HCT116 (cell line): ENCODE measurements at regions not wholly inside any gene's neighbourhood (a gene's known extent, or its start where the extent isn't known, plus 50 kb on each side); places are given as distances from the start of the nearest gene placed in this dataset.

Source experiments
- ATAC-seq: fragments of 200-7000 bp; cut with Tn5 transposase; 2 replicates; pipeline ENCODE4 v1.9.1; 2020; ENCODE audit warnings: mild to moderate bottlenecking, moderate library complexity
- BruUV-seq: library from RNA; stranded (reverse); fragments of 400-500 nt; replicated peaks from 2 replicates; lab custom pipeline; 2021; lab: Mats Ljungman, UMichigan
- CTCF ChIA-PET: fragments of 300-600 bp; sonication (Branson Sonifier 250); formaldehyde crosslinking; loops from one replicate; lab custom pipeline; 2021; ENCODE audit warnings: antibody characterized with exemption; lab: Charles Lee
- POLR2A ChIA-PET: fragments of 300-600, 350-600 bp; sonication (Branson Sonifier 250); formaldehyde crosslinking; loops from one replicate; lab custom pipeline; 2021; ENCODE audit warnings: antibody characterized with exemption; lab: Charles Lee
- RAD21 ChIA-PET, 2 experiments: fragments of 300-600 bp; sonication (Branson Sonifier 250); formaldehyde crosslinking; loops; one replicate each; lab custom pipeline; 2023; ENCODE audit warnings: low total read pairs in 2 of 2; ENCODE audit not compliant: uncharacterized antibody in 2 of 2, unreplicated experiment in 2 of 2, low non-redundant PET in 1 of 2; lab: Charles Lee
- DNase-seq: peaks from one replicate; pipeline ENCODE4 v3.0.0-alpha.2; 2010; ENCODE audit warnings: low read depth, low spot score
- H2AFZ ChIP-seq: fragments of 200-600 bp; shearing (Covaris generic), sonication (generic); 2 replicates; pipeline ENCODE4 v1.6.1; 2017; ENCODE audit warnings: low read depth, mixed run types, mixed read lengths, antibody characterized with exemption, low read length; ENCODE audit not compliant: poor library complexity, severe bottlenecking
- H3K27ac ChIP-seq: 2 replicates; pipeline ENCODE4 v1.5.1; 2012; ENCODE audit warnings: low read depth, low read length
- H3K27me3 ChIP-seq: fragments of 200-600 bp; sonication (generic); 2 replicates; pipeline ENCODE4 v1.6.1; 2016; ENCODE audit warnings: mixed run types, low read length, mixed read lengths; ENCODE audit not compliant: insufficient read depth
- H3K36me3 ChIP-seq, 2 experiments: fragments of 200-500 bp in 1 of 2; fragments of 200-600 bp in 1 of 2; sonication (Bioruptor generic) in 1 of 2; sonication (generic) in 1 of 2; 2 replicates each; pipeline versions ENCODE4 v1.5.1 to v1.6.1; 2014 to 2016; ENCODE audit warnings: low read length in 2 of 2, inconsistent platforms in 1 of 2, mixed read lengths in 1 of 2, mixed run types in 1 of 2; ENCODE audit not compliant: insufficient read depth in 2 of 2, control insufficient read depth in 1 of 2
- H3K4me1 ChIP-seq, 2 experiments: fragments of 200-600 bp in 1 of 2; sonication (generic) in 1 of 2; 2 replicates each; pipeline versions ENCODE4 v1.5.1 to v1.6.1; 2012 to 2017; ENCODE audit warnings: low read length in 2 of 2, inconsistent platforms in 1 of 2, mild to moderate bottlenecking in 1 of 2, mixed read lengths in 1 of 2, mixed run types in 1 of 2, moderate library complexity in 1 of 2; ENCODE audit not compliant: insufficient read depth in 2 of 2, control insufficient read depth in 1 of 2
- H3K4me2 ChIP-seq: fragments of 200-600 bp; sonication (generic); 2 replicates; pipeline ENCODE4 v1.6.1; 2017; ENCODE audit warnings: mixed run types, low read length, mixed read lengths
- H3K4me3 ChIP-seq, 2 experiments: fragments of 200-600 bp in 1 of 2; sonication (generic) in 1 of 2; replicated peaks in 1 of 2; 2 replicates each; pipeline ENCODE4 v1.5.1; 2011 to 2016; ENCODE audit warnings: low read length in 2 of 2, control low read depth in 1 of 2, low read depth in 1 of 2, mild to moderate bottlenecking in 1 of 2, mixed read lengths in 1 of 2, mixed run types in 1 of 2
- H3K79me2 ChIP-seq: fragments of 200-600 bp; sonication (generic); 2 replicates; pipeline ENCODE4 v1.6.1; 2017; ENCODE audit warnings: mild to moderate bottlenecking, mixed run types, low read length, moderate library complexity, mixed read lengths; ENCODE audit not compliant: insufficient read depth
- H3K9ac ChIP-seq: fragments of 200-600 bp; sonication (generic); 2 replicates; pipeline ENCODE4 v1.6.1; 2016; ENCODE audit warnings: low read length, mixed read lengths
- H3K9me2 ChIP-seq: fragments of 200-600 bp; sonication (generic), shearing (Covaris generic); 2 replicates; pipeline ENCODE4 v1.6.1; 2017; ENCODE audit warnings: mixed run types, mild to moderate bottlenecking, moderate library complexity; ENCODE audit not compliant: insufficient read depth
- H3K9me3 ChIP-seq, 2 experiments: fragments of 200-500 bp in 1 of 2; fragments of 200-600 bp in 1 of 2; sonication (Bioruptor generic) in 1 of 2; sonication (generic) in 1 of 2; 2 replicates each; pipeline ENCODE4 v1.6.1; 2014 to 2017; ENCODE audit warnings: low read length in 2 of 2, mixed read lengths in 2 of 2, inconsistent platforms in 1 of 2, low read depth in 1 of 2, mild to moderate bottlenecking in 1 of 2, mixed run types in 1 of 2, moderate library complexity in 1 of 2; ENCODE audit not compliant: control insufficient read depth in 1 of 2, insufficient read depth in 1 of 2
- H4K20me1 ChIP-seq: fragments of 200-600 bp; sonication (generic), shearing (Covaris generic); 2 replicates; pipeline ENCODE4 v1.6.1; 2017; ENCODE audit warnings: mixed run types, mild to moderate bottlenecking, moderate library complexity; ENCODE audit not compliant: insufficient read depth
- CEBPB ChIP-seq: IDR thresholded peaks from 2 replicates; pipeline ENCODE4 v1.6.1; 2012; ENCODE audit warnings: low read depth
- EGR1 ChIP-seq: IDR thresholded peaks from 2 replicates; pipeline ENCODE4 v1.6.1; 2012; ENCODE audit warnings: low read depth
- ELF1 ChIP-seq: IDR thresholded peaks from 2 replicates; pipeline ENCODE4 v1.6.1; 2012; ENCODE audit warnings: low read depth, borderline replicate concordance
- JUND ChIP-seq: IDR thresholded peaks from 2 replicates; pipeline ENCODE4 v1.6.1; 2012
- SIN3A ChIP-seq: IDR thresholded peaks from 2 replicates; pipeline ENCODE4 v1.6.1; 2012; ENCODE audit warnings: low read depth
- SP1 ChIP-seq: IDR thresholded peaks from 2 replicates; pipeline ENCODE4 v1.6.1; 2012; ENCODE audit warnings: low read depth
- TCF7L2 ChIP-seq: IDR thresholded peaks from 2 replicates; pipeline ENCODE4 v1.7.0; 2011; ENCODE audit warnings: borderline replicate concordance, inconsistent platforms; ENCODE audit not compliant: insufficient read depth, insufficient read length; ENCODE audit errors: extremely low read depth
- YY1 ChIP-seq: IDR thresholded peaks from 2 replicates; pipeline ENCODE4 v1.6.1; 2011; ENCODE audit warnings: low read length, low read depth, moderate library complexity, mild to moderate bottlenecking; ENCODE audit not compliant: insufficient replicate concordance; ENCODE audit errors: extremely low read depth
- ZFX ChIP-seq: fragments of 450-650 bp; IDR thresholded peaks from 2 replicates; pipeline ENCODE4 v1.6.1; 2017
- intact Hi-C: fragments of 100-400 bp; cut with micrococcal nuclease; formaldehyde crosslinking; loops from 2 replicates; pipeline ENCODE4 v1.10.0; 2022
- TF ChIP-seq, protein P1 (sequence below): IDR thresholded peaks from 2 replicates; pipeline ENCODE4 v1.6.1; 2012
- TF ChIP-seq, protein P2 (sequence below): IDR thresholded peaks from 2 replicates; pipeline ENCODE4 v1.6.1; 2012
- TF ChIP-seq, protein P3 (sequence below), 3 experiments: fragments of 200-600 bp in 1 of 3; sonication (generic) in 1 of 3; IDR thresholded peaks in 2 of 3; conservative IDR thresholded peaks in 1 of 3; 2 replicates each; pipeline ENCODE4 v1.5.1; 2012 to 2017; ENCODE audit warnings: low read depth in 2 of 3, low read length in 2 of 3, antibody characterized with exemption in 1 of 3, borderline replicate concordance in 1 of 3, control low read depth in 1 of 3, mild to moderate bottlenecking in 1 of 3, mixed read lengths in 1 of 3, mixed run types in 1 of 3, moderate library complexity in 1 of 3; ENCODE audit not compliant: insufficient read depth in 1 of 3
- TF ChIP-seq, protein P4 (sequence below): IDR thresholded peaks from 2 replicates; pipeline ENCODE4 v1.6.1; 2012; ENCODE audit warnings: low read depth

DNA sequence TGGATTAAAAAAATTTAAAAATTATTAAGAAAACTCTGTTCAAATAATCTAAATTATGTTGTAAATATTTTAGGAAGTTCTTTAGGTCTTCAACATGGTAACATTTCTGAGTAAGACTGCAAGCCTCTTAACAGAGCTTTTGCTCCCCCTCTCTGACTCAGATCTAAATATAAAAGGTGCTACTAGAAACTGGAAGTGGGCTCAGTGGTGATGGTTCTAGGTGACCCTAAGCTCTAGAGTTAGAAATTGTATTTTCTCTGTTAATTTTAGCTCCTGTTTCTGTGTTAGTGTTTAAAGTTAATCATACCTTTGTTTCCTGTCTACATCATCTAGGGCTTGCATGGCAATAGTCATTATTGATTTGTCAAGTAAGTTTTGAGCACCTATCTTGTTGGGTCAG, 159.9 kb upstream of the MEIS2 start:
- DNase-seq: no peak
- Histone ChIP-seq H3K27ac (no peak overlapping the region), H3K9me2 (no peaks in the 10 kb centered on the region), H3K4me1 (no peaks in the 10 kb centered on the region), H2AFZ (no peak overlapping the region), H4K20me1 (no peaks in the 10 kb centered on the region), H3K9me3 (no peaks in the 10 kb centered on the region), H3K79me2 (no peaks in the 10 kb centered on the region), H3K36me3 (no peaks in the 10 kb centered on the region), H3K4me2 (no peak overlapping the region), H3K4me3 (no peak overlapping the region), H3K27me3 (no peaks in the 10 kb centered on the region), H3K9ac (no peak overlapping the region)
- TF ChIP-seq JUND: no peak
- TF ChIP-seq TCF7L2: no peak
- no peak for TF ChIP-seq ELF1
- no peak for TF ChIP-seq SP1
- TF ChIP-seq, protein P1, sequence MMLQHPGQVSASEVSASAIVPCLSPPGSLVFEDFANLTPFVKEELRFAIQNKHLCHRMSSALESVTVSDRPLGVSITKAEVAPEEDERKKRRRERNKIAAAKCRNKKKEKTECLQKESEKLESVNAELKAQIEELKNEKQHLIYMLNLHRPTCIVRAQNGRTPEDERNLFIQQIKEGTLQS: no peak
- TF ChIP-seq, protein P2, sequence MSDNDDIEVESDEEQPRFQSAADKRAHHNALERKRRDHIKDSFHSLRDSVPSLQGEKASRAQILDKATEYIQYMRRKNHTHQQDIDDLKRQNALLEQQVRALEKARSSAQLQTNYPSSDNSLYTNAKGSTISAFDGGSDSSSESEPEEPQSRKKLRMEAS: no peak
- TF ChIP-seq SIN3A: no peak
- TF ChIP-seq, protein P3, sequence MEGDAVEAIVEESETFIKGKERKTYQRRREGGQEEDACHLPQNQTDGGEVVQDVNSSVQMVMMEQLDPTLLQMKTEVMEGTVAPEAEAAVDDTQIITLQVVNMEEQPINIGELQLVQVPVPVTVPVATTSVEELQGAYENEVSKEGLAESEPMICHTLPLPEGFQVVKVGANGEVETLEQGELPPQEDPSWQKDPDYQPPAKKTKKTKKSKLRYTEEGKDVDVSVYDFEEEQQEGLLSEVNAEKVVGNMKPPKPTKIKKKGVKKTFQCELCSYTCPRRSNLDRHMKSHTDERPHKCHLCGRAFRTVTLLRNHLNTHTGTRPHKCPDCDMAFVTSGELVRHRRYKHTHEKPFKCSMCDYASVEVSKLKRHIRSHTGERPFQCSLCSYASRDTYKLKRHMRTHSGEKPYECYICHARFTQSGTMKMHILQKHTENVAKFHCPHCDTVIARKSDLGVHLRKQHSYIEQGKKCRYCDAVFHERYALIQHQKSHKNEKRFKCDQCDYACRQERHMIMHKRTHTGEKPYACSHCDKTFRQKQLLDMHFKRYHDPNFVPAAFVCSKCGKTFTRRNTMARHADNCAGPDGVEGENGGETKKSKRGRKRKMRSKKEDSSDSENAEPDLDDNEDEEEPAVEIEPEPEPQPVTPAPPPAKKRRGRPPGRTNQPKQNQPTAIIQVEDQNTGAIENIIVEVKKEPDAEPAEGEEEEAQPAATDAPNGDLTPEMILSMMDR (IDR thresholded peaks at IDR 0.05 in 2 of 3, conservative IDR thresholded peaks at IDR 0.05 in 1 of 3; ENCODE audit: borderline replicate concordance in 1 of 3, insufficient read depth in 1 of 3, low read depth in 2 of 3, low read length in 2 of 3): no peak
- ChIA-PET CTCF (no interaction called here), POLR2A (no interaction called here), RAD21 (no interaction called here)
- no TSS peak for BruUV-seq
- no peak for ATAC-seq
- intact Hi-C loops: no loop called here

DNA sequence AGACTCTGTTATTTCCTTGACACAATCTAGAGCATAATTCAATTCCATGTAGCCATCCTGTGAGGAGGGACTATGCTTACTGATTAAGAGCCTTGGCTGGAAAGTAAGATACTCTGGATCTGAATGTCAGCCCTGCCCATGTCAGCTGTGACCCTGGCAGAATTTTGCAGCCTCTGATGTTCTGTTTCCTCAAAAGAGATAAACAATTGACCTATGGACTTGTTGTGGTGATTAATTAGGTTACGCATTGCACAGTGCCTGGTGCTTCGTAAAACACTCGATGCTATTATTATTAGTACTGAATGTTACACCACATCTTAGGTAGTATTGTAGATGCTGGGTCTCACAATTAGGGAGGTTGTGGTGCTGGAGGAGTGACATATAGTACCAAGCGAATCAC, 161.3 kb upstream of the MEIS2 start:
- Histone ChIP-seq H4K20me1 (no peaks in the 10 kb centered on the region), H3K4me1 (no peaks in the 10 kb centered on the region), H3K4me2 (no peak overlapping the region), H3K36me3 (no peaks in the 10 kb centered on the region), H3K9me3 (no peaks in the 10 kb centered on the region), H3K79me2 (no peaks in the 10 kb centered on the region), H3K4me3 (no peak overlapping the region), H3K9me2 (no peaks in the 10 kb centered on the region), H3K9ac (no peak overlapping the region), H2AFZ (no peak overlapping the region), H3K27ac (no peak overlapping the region), H3K27me3 (no peaks in the 10 kb centered on the region)
- ATAC-seq: no peak
- CTCF ChIA-PET: no interaction called here
- POLR2A ChIA-PET: no interaction called here
- no TSS peak for BruUV-seq
- intact Hi-C loops: no loop called here
- RAD21 ChIA-PET: no interaction called here
- DNase-seq: no peak
- TF ChIP-seq YY1: no peak
- no peak for TF ChIP-seq ZFX
- TF ChIP-seq, protein P3 (IDR thresholded peaks at IDR 0.05 in 2 of 3, conservative IDR thresholded peaks at IDR 0.05 in 1 of 3; ENCODE audit: borderline replicate concordance in 1 of 3, insufficient read depth in 1 of 3, low read depth in 2 of 3, low read length in 2 of 3): no peak
- TF ChIP-seq JUND: no peak
- no peak for TF ChIP-seq CEBPB
- TF ChIP-seq, protein P4, sequence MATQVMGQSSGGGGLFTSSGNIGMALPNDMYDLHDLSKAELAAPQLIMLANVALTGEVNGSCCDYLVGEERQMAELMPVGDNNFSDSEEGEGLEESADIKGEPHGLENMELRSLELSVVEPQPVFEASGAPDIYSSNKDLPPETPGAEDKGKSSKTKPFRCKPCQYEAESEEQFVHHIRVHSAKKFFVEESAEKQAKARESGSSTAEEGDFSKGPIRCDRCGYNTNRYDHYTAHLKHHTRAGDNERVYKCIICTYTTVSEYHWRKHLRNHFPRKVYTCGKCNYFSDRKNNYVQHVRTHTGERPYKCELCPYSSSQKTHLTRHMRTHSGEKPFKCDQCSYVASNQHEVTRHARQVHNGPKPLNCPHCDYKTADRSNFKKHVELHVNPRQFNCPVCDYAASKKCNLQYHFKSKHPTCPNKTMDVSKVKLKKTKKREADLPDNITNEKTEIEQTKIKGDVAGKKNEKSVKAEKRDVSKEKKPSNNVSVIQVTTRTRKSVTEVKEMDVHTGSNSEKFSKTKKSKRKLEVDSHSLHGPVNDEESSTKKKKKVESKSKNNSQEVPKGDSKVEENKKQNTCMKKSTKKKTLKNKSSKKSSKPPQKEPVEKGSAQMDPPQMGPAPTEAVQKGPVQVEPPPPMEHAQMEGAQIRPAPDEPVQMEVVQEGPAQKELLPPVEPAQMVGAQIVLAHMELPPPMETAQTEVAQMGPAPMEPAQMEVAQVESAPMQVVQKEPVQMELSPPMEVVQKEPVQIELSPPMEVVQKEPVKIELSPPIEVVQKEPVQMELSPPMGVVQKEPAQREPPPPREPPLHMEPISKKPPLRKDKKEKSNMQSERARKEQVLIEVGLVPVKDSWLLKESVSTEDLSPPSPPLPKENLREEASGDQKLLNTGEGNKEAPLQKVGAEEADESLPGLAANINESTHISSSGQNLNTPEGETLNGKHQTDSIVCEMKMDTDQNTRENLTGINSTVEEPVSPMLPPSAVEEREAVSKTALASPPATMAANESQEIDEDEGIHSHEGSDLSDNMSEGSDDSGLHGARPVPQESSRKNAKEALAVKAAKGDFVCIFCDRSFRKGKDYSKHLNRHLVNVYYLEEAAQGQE: no peak
- no peak for TF ChIP-seq EGR1
